GM23338 (cell line): ENCODE measurements at regions not wholly inside any gene's neighbourhood (a gene's known extent, or its start where the extent isn't known, plus 50 kb on each side); places are given as distances from the start of the nearest gene placed in this dataset.

Source experiments
- ATAC-seq: fragments of 200-7000 bp; cut with Tn5 transposase; 3 replicates; pipeline ENCODE4 v1.9.1; 2020
- DNase-seq: peaks from one replicate; pipeline ENCODE4 v3.0.0-alpha.2; 2015; ENCODE audit warnings: low spot score
- H2AFZ ChIP-seq: fragments of 200-600 bp; sonication (generic); 2 replicates; pipeline ENCODE4 v1.8.0; 2016; ENCODE audit warnings: antibody characterized with exemption, mild to moderate bottlenecking, moderate library complexity
- H3F3A ChIP-seq: fragments of 200-600 bp; sonication (generic); replicated peaks from 2 replicates; pipeline ENCODE4 v1.8.0; 2017; ENCODE audit warnings: antibody characterized with exemption, mixed run types, low read depth
- H3K27ac ChIP-seq: fragments of 200-600 bp; sonication (generic); 2 replicates; pipeline ENCODE4 v1.6.1; 2016; ENCODE audit warnings: low read depth
- H3K27me3 ChIP-seq: fragments of 200-600 bp; sonication (generic); 2 replicates; pipeline ENCODE4 v1.8.0; 2016; ENCODE audit warnings: mild to moderate bottlenecking, mixed run types, moderate library complexity; ENCODE audit not compliant: insufficient read depth
- H3K36me3 ChIP-seq: fragments of 200-600 bp; sonication (generic); 2 replicates; pipeline ENCODE4 v1.8.0; 2016; ENCODE audit warnings: mild to moderate bottlenecking; ENCODE audit not compliant: insufficient read depth
- H3K4me1 ChIP-seq: fragments of 200-600 bp; sonication (generic); 2 replicates; pipeline ENCODE4 v1.8.0; 2016; ENCODE audit warnings: mild to moderate bottlenecking, moderate library complexity; ENCODE audit not compliant: insufficient read depth
- H3K4me2 ChIP-seq: fragments of 200-600 bp; sonication (generic); 2 replicates; pipeline ENCODE4 v1.7.1; 2017; ENCODE audit warnings: mixed run types
- H3K4me3 ChIP-seq: fragments of 200-600 bp; sonication (generic); 2 replicates; pipeline ENCODE4 v1.6.1; 2016; ENCODE audit warnings: mixed run types
- H3K79me2 ChIP-seq: fragments of 200-600 bp; sonication (generic); replicated peaks from 2 replicates; pipeline ENCODE4 v1.8.0; 2017; ENCODE audit warnings: mild to moderate bottlenecking; ENCODE audit not compliant: insufficient read depth
- H3K9me2 ChIP-seq: fragments of 200-600 bp; sonication (generic); 2 replicates; pipeline ENCODE4 v1.8.0; 2017; ENCODE audit not compliant: insufficient read depth
- H4K20me1 ChIP-seq: fragments of 200-600 bp; sonication (generic); replicated peaks from 2 replicates; pipeline ENCODE4 v1.8.0; 2017; ENCODE audit warnings: mild to moderate bottlenecking; ENCODE audit not compliant: insufficient read depth
- H3K27ac Mint-ChIP-seq: 2 replicates; pipeline ENCODE4 v1.8.0; 2020; ENCODE audit warnings: inconsistent platforms, mild to moderate bottlenecking, moderate library complexity, mixed read lengths
- H3K27me3 Mint-ChIP-seq: 3 replicates; pipeline ENCODE4 v1.8.0; 2022; ENCODE audit warnings: low read depth, mild to moderate bottlenecking, moderate library complexity, mixed read lengths, inconsistent platforms; ENCODE audit not compliant: insufficient read depth, poor library complexity
- H3K36me3 Mint-ChIP-seq: 3 replicates; pipeline ENCODE4 v1.8.0; 2021; ENCODE audit warnings: low read depth, mild to moderate bottlenecking, inconsistent platforms, moderate library complexity, mixed read lengths
- H3K4me1 Mint-ChIP-seq: 3 replicates; pipeline ENCODE4 v1.8.0; 2020; ENCODE audit warnings: mild to moderate bottlenecking, inconsistent platforms, mixed read lengths
- H3K4me3 Mint-ChIP-seq: 3 replicates; pipeline ENCODE4 v1.8.0; 2021; ENCODE audit warnings: moderate library complexity, mild to moderate bottlenecking, inconsistent platforms, mixed read lengths
- H3K9me3 Mint-ChIP-seq: 3 replicates; pipeline ENCODE4 v1.8.0; 2020; ENCODE audit warnings: moderate library complexity, mild to moderate bottlenecking, inconsistent platforms, mixed read lengths
- EZH2 ChIP-seq: fragments of 200-600 bp; sonication (generic); IDR thresholded peaks from one replicate; pipeline ENCODE4 v1.8.0; 2017; ENCODE audit warnings: antibody characterized with exemption, mild to moderate bottlenecking, low read depth; ENCODE audit not compliant: unreplicated experiment
- EZH2phosphoT487 ChIP-seq: fragments of 200-600 bp; sonication (generic); IDR thresholded peaks from one replicate; pipeline ENCODE4 v1.8.1; 2018; ENCODE audit warnings: antibody characterized with exemption; ENCODE audit not compliant: unreplicated experiment
- JUNB ChIP-seq: IDR thresholded peaks from one replicate; pipeline ENCODE4 v1.6.1; 2016; ENCODE audit warnings: antibody characterized with exemption; ENCODE audit not compliant: unreplicated experiment
- NANOG ChIP-seq: IDR thresholded peaks from 2 replicates; pipeline ENCODE4 v1.6.1; 2016; ENCODE audit warnings: antibody characterized with exemption, borderline replicate concordance
- POLR2AphosphoS5 ChIP-seq: IDR thresholded peaks from 2 replicates; pipeline ENCODE4 v1.6.1; 2016; ENCODE audit warnings: antibody characterized with exemption, low read depth
- REST ChIP-seq: IDR thresholded peaks from one replicate; pipeline ENCODE4 v1.6.1; 2018; ENCODE audit warnings: antibody characterized with exemption; ENCODE audit not compliant: unreplicated experiment
- STAT1 ChIP-seq: IDR thresholded peaks from one replicate; pipeline ENCODE4 v1.6.1; 2016; ENCODE audit warnings: antibody characterized with exemption; ENCODE audit not compliant: unreplicated experiment
- ZNF114 ChIP-seq: fragments of 250-450 bp; sonication (Bioruptor Pico); IDR thresholded peaks from 2 replicates; pipeline ENCODE4 v1.5.0; 2020; ENCODE audit warnings: mild to moderate bottlenecking, moderate library complexity
- ZNF331 ChIP-seq: fragments of 250-450 bp; sonication (Bioruptor Pico); IDR thresholded peaks from 2 replicates; pipeline ENCODE4 v1.5.0; 2020; ENCODE audit warnings: low read depth, mild to moderate bottlenecking, moderate library complexity
- TF ChIP-seq, protein P1 (sequence below), 2 experiments: fragments of 200-600 bp in 1 of 2; sonication (generic) in 1 of 2; conservative IDR thresholded peaks; 2 replicates each; pipeline versions ENCODE4 v1.5.1 to v1.6.1; 2016 to 2017; ENCODE audit warnings: antibody characterized with exemption in 2 of 2, low read depth in 2 of 2, mild to moderate bottlenecking in 2 of 2, moderate library complexity in 1 of 2
- TF ChIP-seq, protein P2 (sequence below): IDR thresholded peaks from 2 replicates; pipeline ENCODE4 v1.6.1; 2016; ENCODE audit warnings: antibody characterized with exemption

GRCh38 chr2:78251708-78252107, 729.5 kb upstream of the LRRTM4 start (continued):
- TF ChIP-seq, protein P1, sequence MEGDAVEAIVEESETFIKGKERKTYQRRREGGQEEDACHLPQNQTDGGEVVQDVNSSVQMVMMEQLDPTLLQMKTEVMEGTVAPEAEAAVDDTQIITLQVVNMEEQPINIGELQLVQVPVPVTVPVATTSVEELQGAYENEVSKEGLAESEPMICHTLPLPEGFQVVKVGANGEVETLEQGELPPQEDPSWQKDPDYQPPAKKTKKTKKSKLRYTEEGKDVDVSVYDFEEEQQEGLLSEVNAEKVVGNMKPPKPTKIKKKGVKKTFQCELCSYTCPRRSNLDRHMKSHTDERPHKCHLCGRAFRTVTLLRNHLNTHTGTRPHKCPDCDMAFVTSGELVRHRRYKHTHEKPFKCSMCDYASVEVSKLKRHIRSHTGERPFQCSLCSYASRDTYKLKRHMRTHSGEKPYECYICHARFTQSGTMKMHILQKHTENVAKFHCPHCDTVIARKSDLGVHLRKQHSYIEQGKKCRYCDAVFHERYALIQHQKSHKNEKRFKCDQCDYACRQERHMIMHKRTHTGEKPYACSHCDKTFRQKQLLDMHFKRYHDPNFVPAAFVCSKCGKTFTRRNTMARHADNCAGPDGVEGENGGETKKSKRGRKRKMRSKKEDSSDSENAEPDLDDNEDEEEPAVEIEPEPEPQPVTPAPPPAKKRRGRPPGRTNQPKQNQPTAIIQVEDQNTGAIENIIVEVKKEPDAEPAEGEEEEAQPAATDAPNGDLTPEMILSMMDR (conservative IDR thresholded peaks at IDR 0.05; ENCODE audit: low read depth in 2 of 2), result no peak
- no peak for TF ChIP-seq POLR2AphosphoS5
- no peak for TF ChIP-seq ZNF114 (CRISPR knock-in tag)
- TF ChIP-seq NANOG, result no peak

- no peaks in the 10 kb centered on the region for H3K27me3 ChIP-seq
- no peak for DNase-seq
- no peaks in the 10 kb centered on the region for H3K9me2 ChIP-seq
- no peaks in the 10 kb centered on the region for H3F3A ChIP-seq
- H3K4me2 ChIP-seq, result no peak overlapping the region
- TF ChIP-seq ZNF331 (no peak), JUNB (no peak), REST (no peak), POLR2AphosphoS5 (no peak), EZH2 (no peak), EZH2phosphoT487 (no peak), STAT1 (no peak), ZNF114 (CRISPR knock-in tag) (no peak), NANOG (no peak)
- TF ChIP-seq, protein P2, sequence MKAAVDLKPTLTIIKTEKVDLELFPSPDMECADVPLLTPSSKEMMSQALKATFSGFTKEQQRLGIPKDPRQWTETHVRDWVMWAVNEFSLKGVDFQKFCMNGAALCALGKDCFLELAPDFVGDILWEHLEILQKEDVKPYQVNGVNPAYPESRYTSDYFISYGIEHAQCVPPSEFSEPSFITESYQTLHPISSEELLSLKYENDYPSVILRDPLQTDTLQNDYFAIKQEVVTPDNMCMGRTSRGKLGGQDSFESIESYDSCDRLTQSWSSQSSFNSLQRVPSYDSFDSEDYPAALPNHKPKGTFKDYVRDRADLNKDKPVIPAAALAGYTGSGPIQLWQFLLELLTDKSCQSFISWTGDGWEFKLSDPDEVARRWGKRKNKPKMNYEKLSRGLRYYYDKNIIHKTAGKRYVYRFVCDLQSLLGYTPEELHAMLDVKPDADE, result no peak
- H3K4me3 ChIP-seq, result no peak overlapping the region
- H3K4me1 ChIP-seq, result 0 out of 2 replicates have a peak, but pooled peaks cover 3% of the 10 kb centered on the region
- no peak for ATAC-seq
- H3K9me3 Mint-ChIP-seq, result no peaks in the 10 kb centered on the region
- 0 out of 2 replicates have a peak overlapping the region, but pooled peaks have one; percentile 11 for H2AFZ ChIP-seq
- H3K4me1 Mint-ChIP-seq, result peaks cover 7% of the 10 kb centered on the region
- H3K27ac Mint-ChIP-seq, result no peak overlapping the region
- H3K79me2 ChIP-seq, result no peaks in the 10 kb centered on the region
- H4K20me1 ChIP-seq, result no peaks in the 10 kb centered on the region
- H3K36me3 ChIP-seq, result no peaks in the 10 kb centered on the region
- no peak overlapping the region for H3K27ac ChIP-seq
- H3K4me3 Mint-ChIP-seq, result no peak overlapping the region
- H3K36me3 Mint-ChIP-seq, result no peaks in the 10 kb centered on the region
- H3K27me3 Mint-ChIP-seq, result peaks cover 1% of the 10 kb centered on the region
These were observed 738.7 kb upstream of the LRRTM4 start for GRCh38 chr2:78260861-78261260.
